ENCODE measurements at regions not wholly inside any gene's neighbourhood (a gene's known extent, or its start where the extent isn't known, plus 50 kb on each side); places are given as distances from the start of the nearest gene placed in this dataset.

DNA sequence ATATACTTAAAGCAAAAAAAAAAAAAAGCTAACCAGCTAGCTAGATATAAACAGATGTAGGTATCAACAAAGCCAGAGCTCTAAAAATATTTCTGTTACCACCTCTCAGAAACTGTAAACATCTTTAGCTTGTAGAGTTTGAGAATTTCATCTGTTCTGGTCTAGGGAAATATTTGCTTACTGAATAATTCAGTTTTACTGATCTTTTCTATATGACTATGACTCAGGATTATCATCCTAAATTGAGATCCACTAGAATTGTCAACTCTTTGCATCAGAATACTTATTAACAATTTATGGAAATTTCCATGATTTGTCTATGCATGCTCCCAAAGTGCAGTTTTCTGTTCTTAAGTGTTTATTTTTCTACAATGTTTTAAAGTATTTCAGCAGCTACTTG is 517.3 kb downstream of the DIPK2A start:
- TF ChIP-seq POLR2A (IDR thresholded peaks at IDR 0.05; ENCODE audit: low read depth, low read length), result no peak
- no peak for TF ChIP-seq TAF1 (IDR thresholded peaks at IDR 0.05; ENCODE audit: borderline replicate concordance, low read depth, low read length)
